ENCODE measurements at regions not wholly inside any gene's neighbourhood (a gene's known extent, or its start where the extent isn't known, plus 50 kb on each side); places are given as distances from the start of the nearest gene placed in this dataset.

GRCh38 chr10:61067671-61068336 is 123.8 kb upstream of the RHOBTB1 start:
- H3K36me3 ChIP-seq (ENCODE audit: control insufficient read depth in 3 of 3, insufficient read depth in 2 of 3, low read depth in 1 of 3, low read length in 3 of 3), result no peaks in the 10 kb centered on the region
- H3K27ac ChIP-seq (ENCODE audit: low read depth in 1 of 3, low read length in 2 of 3), result no peak overlapping the region
- DNase-seq (no peak), FAIRE-seq (no peak)
- no peaks in the 10 kb centered on the region for H3K27me3 ChIP-seq (ENCODE audit: control insufficient read depth in 3 of 3, insufficient read depth in 3 of 3, low read length in 3 of 3)
- no peak overlapping the region for H3K4me3 ChIP-seq (ENCODE audit: low read depth in 1 of 3, low read length in 3 of 3)
- WGBS, 3 donors, result 62 to 66% (median 62%) methylated on average over 4 of the region's 4 CpGs
- H3K9me3 ChIP-seq (ENCODE audit: control insufficient read depth in 2 of 2, insufficient read depth in 1 of 2, low read depth in 1 of 2, low read length in 1 of 2), result no peaks in the 10 kb centered on the region
- no peaks in the 10 kb centered on the region for H3K4me1 ChIP-seq (ENCODE audit: control insufficient read depth in 3 of 3, insufficient read depth in 2 of 3, low read depth in 1 of 3, low read length in 2 of 3)

DNA sequence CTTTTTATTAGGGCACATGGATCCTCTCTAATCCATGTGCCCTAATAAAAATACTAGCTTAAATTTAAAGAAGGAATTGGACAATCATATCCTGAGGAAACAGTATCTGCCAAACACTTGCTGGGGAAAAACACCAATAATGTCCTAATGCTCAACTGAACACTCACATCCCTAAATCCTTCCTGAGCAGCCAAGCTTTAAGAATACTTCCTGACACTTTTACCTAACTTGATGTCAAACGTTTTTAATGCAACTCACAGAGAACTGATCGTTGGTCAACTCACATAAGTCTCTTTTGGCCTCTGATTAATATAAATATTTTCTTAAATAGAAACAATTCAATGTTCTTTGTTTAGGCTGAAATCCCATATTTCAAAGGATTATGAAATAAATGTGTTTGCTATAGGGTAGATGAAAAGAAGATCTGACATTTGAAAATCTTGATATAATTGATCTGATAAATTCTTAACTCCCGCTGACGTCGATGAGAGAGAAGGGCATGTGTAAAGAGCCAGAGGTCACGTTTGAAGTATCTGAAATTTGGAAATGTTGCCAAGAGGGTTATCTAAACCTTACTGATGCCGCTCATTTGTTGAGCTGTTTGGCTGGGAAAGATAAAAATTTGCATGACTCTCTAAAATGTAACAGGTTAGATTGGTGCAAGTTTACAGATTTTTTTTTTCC is 122.8 kb upstream of the RHOBTB1 start:
- Histone ChIP-seq H3K36me3 (ENCODE audit: control insufficient read depth in 3 of 3, insufficient read depth in 2 of 3, low read depth in 1 of 3, low read length in 3 of 3) (no peaks in the 10 kb centered on the region), H3K27ac (ENCODE audit: low read depth in 1 of 3, low read length in 2 of 3) (no peak overlapping the region), H3K27me3 (ENCODE audit: control insufficient read depth in 3 of 3, insufficient read depth in 3 of 3, low read length in 3 of 3) (no peaks in the 10 kb centered on the region), H3K9me3 (ENCODE audit: control insufficient read depth in 2 of 2, insufficient read depth in 1 of 2, low read depth in 1 of 2, low read length in 1 of 2) (no peaks in the 10 kb centered on the region), H3K4me1 (ENCODE audit: control insufficient read depth in 3 of 3, insufficient read depth in 2 of 3, low read depth in 1 of 3, low read length in 2 of 3) (no peaks in the 10 kb centered on the region), H3K4me3 (ENCODE audit: low read depth in 1 of 3, low read length in 3 of 3) (no peak overlapping the region)
- FAIRE-seq (no peak), DNase-seq (no peak)
- 16 to 44% (median 32%) methylated on average over 7 of the region's 7 CpGs for WGBS, 3 donors

DNA sequence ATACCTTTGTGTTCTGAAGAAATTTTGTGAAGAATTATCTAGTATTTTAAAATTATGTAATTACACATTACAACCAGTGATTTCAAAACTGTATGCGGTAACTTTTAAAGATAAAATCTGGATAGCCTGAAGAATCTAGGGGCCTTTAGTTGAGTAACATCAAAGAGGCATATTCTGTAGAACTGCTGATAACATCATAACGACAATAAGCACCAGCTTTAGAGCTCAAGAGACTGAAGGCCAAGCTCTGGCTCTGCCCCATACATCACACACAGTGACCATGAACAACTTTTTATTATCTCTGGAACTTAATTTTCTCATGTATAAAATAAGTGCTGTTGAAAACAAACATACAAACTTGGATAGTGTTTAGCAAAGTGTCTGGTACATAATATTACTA is 121.1 kb upstream of the RHOBTB1 start:
- WGBS, 3 donors, result 68 to 80% (median 72%) methylated on average over 2 of the region's 2 CpGs
- no peak for FAIRE-seq

GRCh38 chr10:61064356-61064755 is 120.4 kb upstream of the RHOBTB1 start:
- H3K27me3 ChIP-seq (ENCODE audit: control insufficient read depth in 3 of 3, insufficient read depth in 3 of 3, low read length in 3 of 3), result no peaks in the 10 kb centered on the region
- 94 to 96% (median 95%) methylated on average over 4 of the region's 4 CpGs for whole genome bisulfite sequencing, 3 donors
- FAIRE-seq (no peak), DNase-seq (no peak)
- no peaks in the 10 kb centered on the region for H3K4me1 ChIP-seq (ENCODE audit: control insufficient read depth in 3 of 3, insufficient read depth in 2 of 3, low read depth in 1 of 3, low read length in 2 of 3)
- no peak overlapping the region for H3K4me3 ChIP-seq (ENCODE audit: low read depth in 1 of 3, low read length in 3 of 3)
- no peaks in the 10 kb centered on the region for H3K9me3 ChIP-seq (ENCODE audit: control insufficient read depth in 2 of 2, insufficient read depth in 1 of 2, low read depth in 1 of 2, low read length in 1 of 2)
- H3K27ac ChIP-seq (ENCODE audit: low read depth in 1 of 3, low read length in 2 of 3), result no peak overlapping the region
- H3K36me3 ChIP-seq (ENCODE audit: control insufficient read depth in 3 of 3, insufficient read depth in 2 of 3, low read depth in 1 of 3, low read length in 3 of 3), result no peaks in the 10 kb centered on the region

More for the DNA sequence above, 121.1 kb upstream of the RHOBTB1 start:
- H3K27ac ChIP-seq (ENCODE audit: low read depth in 1 of 3, low read length in 2 of 3), result no peak overlapping the region
- DNase-seq, result no peak
- H3K4me3 ChIP-seq (ENCODE audit: low read depth in 1 of 3, low read length in 3 of 3), result no peak overlapping the region
- no peaks in the 10 kb centered on the region for H3K4me1 ChIP-seq (ENCODE audit: control insufficient read depth in 3 of 3, insufficient read depth in 2 of 3, low read depth in 1 of 3, low read length in 2 of 3)
- no peaks in the 10 kb centered on the region for H3K9me3 ChIP-seq (ENCODE audit: control insufficient read depth in 2 of 2, insufficient read depth in 1 of 2, low read depth in 1 of 2, low read length in 1 of 2)
- H3K36me3 ChIP-seq (ENCODE audit: control insufficient read depth in 3 of 3, insufficient read depth in 2 of 3, low read depth in 1 of 3, low read length in 3 of 3), result no peaks in the 10 kb centered on the region
- no peaks in the 10 kb centered on the region for H3K27me3 ChIP-seq (ENCODE audit: control insufficient read depth in 3 of 3, insufficient read depth in 3 of 3, low read length in 3 of 3)

DNA sequence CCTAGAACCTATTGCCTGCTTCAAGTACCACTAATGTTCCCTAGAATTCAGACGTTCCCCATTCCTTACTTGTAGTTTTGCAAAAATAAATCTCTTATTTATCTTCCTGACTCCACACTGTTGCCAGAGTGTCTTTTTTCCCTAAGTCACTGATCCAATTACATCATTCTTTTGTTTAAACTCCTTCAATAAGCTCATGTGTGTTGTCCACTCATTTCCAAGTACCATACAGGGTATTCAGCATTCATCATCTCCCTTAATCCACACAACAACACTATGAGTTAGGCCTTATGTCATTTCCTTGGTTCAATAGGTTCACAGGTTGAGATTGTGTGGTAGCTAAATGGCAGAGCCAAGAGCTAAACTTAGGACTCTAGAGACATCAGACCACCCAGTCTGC is 119.9 kb upstream of the RHOBTB1 start:
- WGBS, 3 donors, result 56 to 87% (median 78%) methylated on average over 1 of the region's 1 CpG
- Histone ChIP-seq H3K4me3 (ENCODE audit: low read depth in 1 of 3, low read length in 3 of 3) (no peak overlapping the region), H3K9me3 (ENCODE audit: control insufficient read depth in 2 of 2, insufficient read depth in 1 of 2, low read depth in 1 of 2, low read length in 1 of 2) (no peaks in the 10 kb centered on the region), H3K27ac (ENCODE audit: low read depth in 1 of 3, low read length in 2 of 3) (no peak overlapping the region), H3K4me1 (ENCODE audit: control insufficient read depth in 3 of 3, insufficient read depth in 2 of 3, low read depth in 1 of 3, low read length in 2 of 3) (no peaks in the 10 kb centered on the region), H3K27me3 (ENCODE audit: control insufficient read depth in 3 of 3, insufficient read depth in 3 of 3, low read length in 3 of 3) (no peaks in the 10 kb centered on the region), H3K36me3 (ENCODE audit: control insufficient read depth in 3 of 3, insufficient read depth in 2 of 3, low read depth in 1 of 3, low read length in 3 of 3) (no peaks in the 10 kb centered on the region)
- FAIRE-seq (no peak), DNase-seq (no peak)

DNA sequence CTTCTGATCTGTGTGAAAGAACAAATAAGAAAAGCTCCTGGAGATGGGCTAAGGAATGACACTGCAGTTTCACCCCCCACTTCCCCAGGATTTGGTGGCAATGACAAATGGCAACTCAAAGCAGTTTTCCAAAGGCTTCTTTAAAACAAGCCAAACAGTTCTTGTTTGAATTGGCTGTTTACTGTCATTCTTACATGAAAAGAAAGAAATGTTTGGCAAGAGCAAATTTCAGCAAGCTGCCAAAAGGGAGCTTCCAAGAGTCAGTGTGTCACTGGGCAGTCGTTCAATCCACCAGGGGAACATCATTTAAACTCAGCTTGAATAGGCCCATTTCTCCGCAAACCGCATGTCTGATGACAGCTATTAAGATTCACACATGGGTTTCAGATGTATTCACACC is 119.0 kb upstream of the RHOBTB1 start:
- no peak overlapping the region for H3K4me3 ChIP-seq (ENCODE audit: low read depth in 1 of 3, low read length in 3 of 3)
- no peak overlapping the region for H3K27ac ChIP-seq (ENCODE audit: low read depth in 1 of 3, low read length in 2 of 3)
- H3K36me3 ChIP-seq (ENCODE audit: control insufficient read depth in 3 of 3, insufficient read depth in 2 of 3, low read depth in 1 of 3, low read length in 3 of 3), result no peaks in the 10 kb centered on the region
- H3K27me3 ChIP-seq (ENCODE audit: control insufficient read depth in 3 of 3, insufficient read depth in 3 of 3, low read length in 3 of 3), result no peaks in the 10 kb centered on the region
- H3K9me3 ChIP-seq (ENCODE audit: control insufficient read depth in 2 of 2, insufficient read depth in 1 of 2, low read depth in 1 of 2, low read length in 1 of 2), result no peaks in the 10 kb centered on the region
- FAIRE-seq (no peak), DNase-seq (no peak)
- 61 to 76% (median 67%) methylated on average over 3 of the region's 3 CpGs for whole genome bisulfite sequencing, 3 donors
- no peaks in the 10 kb centered on the region for H3K4me1 ChIP-seq (ENCODE audit: control insufficient read depth in 3 of 3, insufficient read depth in 2 of 3, low read depth in 1 of 3, low read length in 2 of 3)

GRCh38 chr10:61061923-61062504 is 118.0 kb upstream of the RHOBTB1 start:
- Histone ChIP-seq H3K27ac (ENCODE audit: low read depth in 1 of 3, low read length in 2 of 3) (no peak overlapping the region), H3K36me3 (ENCODE audit: control insufficient read depth in 3 of 3, insufficient read depth in 2 of 3, low read depth in 1 of 3, low read length in 3 of 3) (no peaks in the 10 kb centered on the region), H3K27me3 (ENCODE audit: control insufficient read depth in 3 of 3, insufficient read depth in 3 of 3, low read length in 3 of 3) (no peaks in the 10 kb centered on the region), H3K4me3 (ENCODE audit: low read depth in 1 of 3, low read length in 3 of 3) (no peak overlapping the region), H3K9me3 (ENCODE audit: control insufficient read depth in 2 of 2, insufficient read depth in 1 of 2, low read depth in 1 of 2, low read length in 1 of 2) (no peaks in the 10 kb centered on the region), H3K4me1 (ENCODE audit: control insufficient read depth in 3 of 3, insufficient read depth in 2 of 3, low read depth in 1 of 3, low read length in 2 of 3) (no peaks in the 10 kb centered on the region)
- DNase-seq (no peak), FAIRE-seq (no peak)
- 62 to 66% (median 66%) methylated on average over 6 of the region's 6 CpGs for WGBS, 3 donors

DNA sequence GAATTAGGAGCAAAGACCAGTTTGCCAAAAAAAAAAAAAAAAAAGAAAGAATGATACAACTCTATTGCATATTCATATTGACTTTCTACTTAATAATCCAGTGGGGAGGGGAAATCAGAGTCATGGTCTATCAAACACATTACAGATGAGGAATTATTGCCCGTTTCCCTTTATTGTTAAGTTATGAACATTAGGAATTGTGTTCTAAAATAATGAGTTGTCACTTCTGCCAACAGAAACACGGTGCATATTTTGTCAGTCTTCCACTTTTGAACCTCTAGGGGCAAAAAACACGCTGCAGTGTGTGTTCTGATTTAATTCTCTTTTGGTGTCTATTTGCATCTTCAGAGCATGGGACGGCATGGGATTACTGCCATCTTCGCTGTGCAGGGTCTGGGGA is 115.7 kb upstream of the RHOBTB1 start:
- WGBS, 3 donors, result 80 to 81% (median 80%) methylated on average over 5 of the region's 5 CpGs
- DNase-seq, result no peak
- H3K4me1 ChIP-seq (ENCODE audit: control insufficient read depth in 3 of 3, insufficient read depth in 2 of 3, low read depth in 1 of 3, low read length in 2 of 3), result no peaks in the 10 kb centered on the region
- H3K9me3 ChIP-seq (ENCODE audit: control insufficient read depth in 2 of 2, insufficient read depth in 1 of 2, low read depth in 1 of 2, low read length in 1 of 2), result no peaks in the 10 kb centered on the region
- H3K27me3 ChIP-seq (ENCODE audit: control insufficient read depth in 3 of 3, insufficient read depth in 3 of 3, low read length in 3 of 3), result no peaks in the 10 kb centered on the region
- no peak overlapping the region for H3K27ac ChIP-seq (ENCODE audit: low read depth in 1 of 3, low read length in 2 of 3)
- no peak for FAIRE-seq
- no peaks in the 10 kb centered on the region for H3K36me3 ChIP-seq (ENCODE audit: control insufficient read depth in 3 of 3, insufficient read depth in 2 of 3, low read depth in 1 of 3, low read length in 3 of 3)
- H3K4me3 ChIP-seq (ENCODE audit: low read depth in 1 of 3, low read length in 3 of 3), result no peak overlapping the region

All from small intestine (tissue), 7 donors.